ENCODE measurements at regions not wholly inside any gene's neighbourhood (a gene's known extent, or its start where the extent isn't known, plus 50 kb on each side); places are given as distances from the start of the nearest gene placed in this dataset.

DNA sequence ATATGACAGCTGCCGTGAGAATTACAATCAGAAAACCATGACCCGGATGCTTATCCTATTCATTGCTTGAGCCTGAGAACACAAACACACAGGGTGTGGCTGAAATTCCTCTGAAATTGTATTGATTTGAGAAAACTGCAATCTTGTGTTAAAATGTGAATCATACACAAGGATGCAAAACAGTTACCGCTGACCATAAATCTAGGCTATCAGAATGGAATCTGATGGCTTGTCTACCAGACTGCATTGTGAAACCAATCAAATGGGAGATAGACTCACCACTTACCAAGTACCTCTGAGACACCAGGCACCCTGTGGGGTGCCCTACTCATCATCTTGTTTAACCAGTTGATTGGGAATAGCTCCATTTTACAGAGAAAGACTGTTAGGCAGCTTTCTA, 188.7 kb upstream of the MSX2 start:
- no peak for TF ChIP-seq POLR2A (IDR thresholded peaks at IDR 0.05)
- TF ChIP-seq, protein P1, sequence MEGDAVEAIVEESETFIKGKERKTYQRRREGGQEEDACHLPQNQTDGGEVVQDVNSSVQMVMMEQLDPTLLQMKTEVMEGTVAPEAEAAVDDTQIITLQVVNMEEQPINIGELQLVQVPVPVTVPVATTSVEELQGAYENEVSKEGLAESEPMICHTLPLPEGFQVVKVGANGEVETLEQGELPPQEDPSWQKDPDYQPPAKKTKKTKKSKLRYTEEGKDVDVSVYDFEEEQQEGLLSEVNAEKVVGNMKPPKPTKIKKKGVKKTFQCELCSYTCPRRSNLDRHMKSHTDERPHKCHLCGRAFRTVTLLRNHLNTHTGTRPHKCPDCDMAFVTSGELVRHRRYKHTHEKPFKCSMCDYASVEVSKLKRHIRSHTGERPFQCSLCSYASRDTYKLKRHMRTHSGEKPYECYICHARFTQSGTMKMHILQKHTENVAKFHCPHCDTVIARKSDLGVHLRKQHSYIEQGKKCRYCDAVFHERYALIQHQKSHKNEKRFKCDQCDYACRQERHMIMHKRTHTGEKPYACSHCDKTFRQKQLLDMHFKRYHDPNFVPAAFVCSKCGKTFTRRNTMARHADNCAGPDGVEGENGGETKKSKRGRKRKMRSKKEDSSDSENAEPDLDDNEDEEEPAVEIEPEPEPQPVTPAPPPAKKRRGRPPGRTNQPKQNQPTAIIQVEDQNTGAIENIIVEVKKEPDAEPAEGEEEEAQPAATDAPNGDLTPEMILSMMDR (IDR thresholded peaks at IDR 0.05), result no peak
